ENCODE measurements at regions not wholly inside any gene's neighbourhood (a gene's known extent, or its start where the extent isn't known, plus 50 kb on each side); places are given as distances from the start of the nearest gene placed in this dataset.
A peak's percentile ranks its signal among the peaks of the same experiment; 100 is the strongest.

- H3K4me3 ChIP-seq (ENCODE audit: low read length): no peak overlapping the region
- TF ChIP-seq CTCF (conservative IDR thresholded peaks at IDR 0.05; ENCODE audit: low read length): no peak
- no peak for DNase-seq (ENCODE audit: low read depth)
These were observed 199.4 kb upstream of the NRIP1 start for GRCh38 chr21:15264084-15264665.

- DNase-seq (ENCODE audit: low read depth): no peak
- no peak overlapping the region for H3K4me3 ChIP-seq (ENCODE audit: low read length)
- no peak for TF ChIP-seq CTCF (conservative IDR thresholded peaks at IDR 0.05; ENCODE audit: low read length)
These were observed 207.4 kb upstream of the NRIP1 start for GRCh38 chr21:15272171-15272570.

GRCh38 chr21:15272591-15272990, 207.8 kb upstream of the NRIP1 start:
- no peak for TF ChIP-seq CTCF (conservative IDR thresholded peaks at IDR 0.05; ENCODE audit: low read length)
- H3K4me3 ChIP-seq (ENCODE audit: low read length): no peak overlapping the region
- DNase-seq (ENCODE audit: low read depth): peak; percentile 49

GRCh38 chr21:15273244-15273643, 208.4 kb upstream of the NRIP1 start:
- no peak overlapping the region for H3K4me3 ChIP-seq (ENCODE audit: low read length)
- no peak for DNase-seq (ENCODE audit: low read depth)
- TF ChIP-seq CTCF (conservative IDR thresholded peaks at IDR 0.05; ENCODE audit: low read length): no peak

GRCh38 chr21:15274701-15275485, 210.1 kb upstream of the NRIP1 start:
- no peak for TF ChIP-seq CTCF (conservative IDR thresholded peaks at IDR 0.05; ENCODE audit: low read length)
- no peak for DNase-seq (ENCODE audit: low read depth)
- no peak overlapping the region for H3K4me3 ChIP-seq (ENCODE audit: low read length)

GRCh38 chr21:15275615-15276235, 210.9 kb upstream of the NRIP1 start:
- H3K4me3 ChIP-seq (ENCODE audit: low read length): no peak overlapping the region
- no peak for TF ChIP-seq CTCF (conservative IDR thresholded peaks at IDR 0.05; ENCODE audit: low read length)
- DNase-seq (ENCODE audit: low read depth): no peak

- TF ChIP-seq CTCF (conservative IDR thresholded peaks at IDR 0.05; ENCODE audit: low read length): no peak
- no peak for DNase-seq (ENCODE audit: low read depth)
- H3K4me3 ChIP-seq (ENCODE audit: low read length): no peak overlapping the region
These were observed 211.4 kb upstream of the NRIP1 start for GRCh38 chr21:15276243-15276642.
